Panc1 (cell line): ENCODE measurements at regions not wholly inside any gene's neighbourhood (a gene's known extent, or its start where the extent isn't known, plus 50 kb on each side); places are given as distances from the start of the nearest gene placed in this dataset.

Experiments used
- ATAC-seq: fragments of 200-7000 bp; cut with Tn5 transposase; 2 replicates; pipeline ENCODE4 v1.9.1; 2020; ENCODE audit warnings: mild to moderate bottlenecking, moderate library complexity
- BruUV-seq: library from RNA; stranded (reverse); fragments of 400-500 nt; replicated peaks from 2 replicates; lab custom pipeline; 2021; lab: Mats Ljungman, UMichigan
- CTCF ChIA-PET: fragments of 300-600 bp; sonication (Branson Sonifier 250); formaldehyde crosslinking; loops from one replicate; lab custom pipeline; 2022; ENCODE audit warnings: antibody characterized with exemption; lab: Charles Lee
- POLR2A ChIA-PET: fragments of 300-600 bp; sonication (Branson Sonifier 250); formaldehyde crosslinking; loops from one replicate; lab custom pipeline; 2022; ENCODE audit warnings: antibody characterized with exemption; lab: Charles Lee
- DNase-seq: peaks from one replicate; pipeline ENCODE4 v3.0.0-alpha.2; 2010; ENCODE audit warnings: low read depth, low spot score
- H3K27ac ChIP-seq: 2 replicates; pipeline ENCODE4 v1.5.1; 2011; ENCODE audit warnings: mild to moderate bottlenecking, low read length, inconsistent platforms
- H3K27me3 ChIP-seq: fragments of 200-500 bp; sonication (Bioruptor generic); 2 replicates; pipeline ENCODE4 v1.6.0; 2014; ENCODE audit warnings: low read length, inconsistent platforms; ENCODE audit not compliant: control insufficient read depth, insufficient read depth
- H3K36me3 ChIP-seq: fragments of 200-500 bp; sonication (Bioruptor generic); 2 replicates; pipeline ENCODE4 v1.5.1; 2014; ENCODE audit warnings: inconsistent platforms, mild to moderate bottlenecking, low read length, moderate library complexity; ENCODE audit not compliant: control insufficient read depth, insufficient read depth
- H3K4me1 ChIP-seq: 2 replicates; pipeline ENCODE4 v1.5.1; 2011; ENCODE audit warnings: inconsistent platforms, mild to moderate bottlenecking, low read length, moderate library complexity; ENCODE audit not compliant: control insufficient read depth, insufficient read depth
- H3K4me3 ChIP-seq, 2 experiments: 2 replicates each; pipeline ENCODE4 v1.5.1; 2011 to 2012; ENCODE audit warnings: low read depth in 2 of 2, low read length in 2 of 2, mild to moderate bottlenecking in 2 of 2, inconsistent platforms in 1 of 2, moderate library complexity in 1 of 2
- H3K9me3 ChIP-seq: fragments of 200-500 bp; sonication (Bioruptor generic); 2 replicates; pipeline ENCODE4 v1.5.1; 2014; ENCODE audit warnings: low read depth, mild to moderate bottlenecking, inconsistent platforms, low read length, moderate library complexity; ENCODE audit not compliant: control insufficient read depth, insufficient read depth
- POLR2AphosphoS5 ChIP-seq: IDR thresholded peaks from 2 replicates; pipeline ENCODE4 v1.6.1; 2012; ENCODE audit warnings: mild to moderate bottlenecking, low read depth, low read length, moderate library complexity
- SIN3A ChIP-seq: IDR thresholded peaks from 2 replicates; pipeline ENCODE4 v1.6.1; 2012; ENCODE audit warnings: low read depth, mild to moderate bottlenecking, low read length, moderate library complexity, borderline replicate concordance; ENCODE audit not compliant: insufficient read depth
- TCF7L2 ChIP-seq: IDR thresholded peaks from 2 replicates; pipeline ENCODE4 v1.6.1; 2011; ENCODE audit warnings: mild to moderate bottlenecking, low read depth, low read length, inconsistent platforms
- in situ Hi-C: cut with HindIII; loops from 2 replicates; pipeline ENCODE4 v1.10.0; 2016; ENCODE audit warnings: low sequenced_read_pairs, low pct_unique_long_range_greater_than_20kb
- intact Hi-C: fragments of 100-400 bp; cut with micrococcal nuclease; formaldehyde crosslinking; loops from one replicate; pipeline ENCODE4 v1.10.0; 2022; ENCODE audit not compliant: unreplicated experiment
- TF ChIP-seq, protein P1 (sequence below): fragments of 450-650 bp; IDR thresholded peaks from 2 replicates; pipeline ENCODE4 v1.5.1; 2017; ENCODE audit warnings: mild to moderate bottlenecking
- TF ChIP-seq, protein P2 (sequence below), 2 experiments: IDR thresholded peaks; 2 replicates each; pipeline ENCODE4 v1.6.1; 2011 to 2012; ENCODE audit warnings: low read depth in 2 of 2, control low read depth in 1 of 2, low read length in 1 of 2, mild to moderate bottlenecking in 1 of 2, moderate library complexity in 1 of 2; ENCODE audit not compliant: insufficient read depth in 1 of 2

DNA sequence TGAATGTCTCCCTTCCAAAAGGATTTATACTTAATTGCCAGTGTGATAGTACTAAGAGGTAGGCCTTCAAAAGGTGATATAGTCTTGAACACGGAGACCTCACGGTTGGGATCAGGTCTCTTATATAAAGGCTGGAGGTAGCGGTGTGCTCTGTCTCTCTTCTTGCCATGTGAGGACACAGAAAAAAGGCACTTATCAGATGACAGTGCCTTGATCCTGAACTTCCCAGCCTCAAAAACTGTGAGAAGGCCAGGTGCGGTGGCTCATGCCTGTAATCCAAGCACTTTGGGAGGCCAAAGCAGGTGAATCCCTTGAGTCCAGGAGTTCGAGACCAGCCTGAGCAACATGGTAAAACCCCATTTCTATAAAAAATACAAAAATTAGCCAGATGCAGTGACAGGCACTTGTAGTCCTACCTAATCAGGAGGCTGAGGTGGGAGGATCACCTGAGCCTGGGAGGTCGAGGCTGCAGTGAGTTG is 108.9 kb upstream of the TOP3B start:
- Histone ChIP-seq H3K9me3 (no peaks in the 10 kb centered on the region), H3K27me3 (peaks cover 2% of the 10 kb centered on the region), H3K4me1 (no peaks in the 10 kb centered on the region), H3K27ac (no peak overlapping the region), H3K36me3 (no peaks in the 10 kb centered on the region), H3K4me3 (no peak overlapping the region)
- TF ChIP-seq POLR2AphosphoS5 (no peak), SIN3A (no peak), TCF7L2 (no peak)
- TF ChIP-seq, protein P1, sequence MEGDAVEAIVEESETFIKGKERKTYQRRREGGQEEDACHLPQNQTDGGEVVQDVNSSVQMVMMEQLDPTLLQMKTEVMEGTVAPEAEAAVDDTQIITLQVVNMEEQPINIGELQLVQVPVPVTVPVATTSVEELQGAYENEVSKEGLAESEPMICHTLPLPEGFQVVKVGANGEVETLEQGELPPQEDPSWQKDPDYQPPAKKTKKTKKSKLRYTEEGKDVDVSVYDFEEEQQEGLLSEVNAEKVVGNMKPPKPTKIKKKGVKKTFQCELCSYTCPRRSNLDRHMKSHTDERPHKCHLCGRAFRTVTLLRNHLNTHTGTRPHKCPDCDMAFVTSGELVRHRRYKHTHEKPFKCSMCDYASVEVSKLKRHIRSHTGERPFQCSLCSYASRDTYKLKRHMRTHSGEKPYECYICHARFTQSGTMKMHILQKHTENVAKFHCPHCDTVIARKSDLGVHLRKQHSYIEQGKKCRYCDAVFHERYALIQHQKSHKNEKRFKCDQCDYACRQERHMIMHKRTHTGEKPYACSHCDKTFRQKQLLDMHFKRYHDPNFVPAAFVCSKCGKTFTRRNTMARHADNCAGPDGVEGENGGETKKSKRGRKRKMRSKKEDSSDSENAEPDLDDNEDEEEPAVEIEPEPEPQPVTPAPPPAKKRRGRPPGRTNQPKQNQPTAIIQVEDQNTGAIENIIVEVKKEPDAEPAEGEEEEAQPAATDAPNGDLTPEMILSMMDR, result no peak
- TF ChIP-seq, protein P2, sequence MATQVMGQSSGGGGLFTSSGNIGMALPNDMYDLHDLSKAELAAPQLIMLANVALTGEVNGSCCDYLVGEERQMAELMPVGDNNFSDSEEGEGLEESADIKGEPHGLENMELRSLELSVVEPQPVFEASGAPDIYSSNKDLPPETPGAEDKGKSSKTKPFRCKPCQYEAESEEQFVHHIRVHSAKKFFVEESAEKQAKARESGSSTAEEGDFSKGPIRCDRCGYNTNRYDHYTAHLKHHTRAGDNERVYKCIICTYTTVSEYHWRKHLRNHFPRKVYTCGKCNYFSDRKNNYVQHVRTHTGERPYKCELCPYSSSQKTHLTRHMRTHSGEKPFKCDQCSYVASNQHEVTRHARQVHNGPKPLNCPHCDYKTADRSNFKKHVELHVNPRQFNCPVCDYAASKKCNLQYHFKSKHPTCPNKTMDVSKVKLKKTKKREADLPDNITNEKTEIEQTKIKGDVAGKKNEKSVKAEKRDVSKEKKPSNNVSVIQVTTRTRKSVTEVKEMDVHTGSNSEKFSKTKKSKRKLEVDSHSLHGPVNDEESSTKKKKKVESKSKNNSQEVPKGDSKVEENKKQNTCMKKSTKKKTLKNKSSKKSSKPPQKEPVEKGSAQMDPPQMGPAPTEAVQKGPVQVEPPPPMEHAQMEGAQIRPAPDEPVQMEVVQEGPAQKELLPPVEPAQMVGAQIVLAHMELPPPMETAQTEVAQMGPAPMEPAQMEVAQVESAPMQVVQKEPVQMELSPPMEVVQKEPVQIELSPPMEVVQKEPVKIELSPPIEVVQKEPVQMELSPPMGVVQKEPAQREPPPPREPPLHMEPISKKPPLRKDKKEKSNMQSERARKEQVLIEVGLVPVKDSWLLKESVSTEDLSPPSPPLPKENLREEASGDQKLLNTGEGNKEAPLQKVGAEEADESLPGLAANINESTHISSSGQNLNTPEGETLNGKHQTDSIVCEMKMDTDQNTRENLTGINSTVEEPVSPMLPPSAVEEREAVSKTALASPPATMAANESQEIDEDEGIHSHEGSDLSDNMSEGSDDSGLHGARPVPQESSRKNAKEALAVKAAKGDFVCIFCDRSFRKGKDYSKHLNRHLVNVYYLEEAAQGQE (IDR thresholded peaks at IDR 0.05; ENCODE audit: insufficient read depth in 1 of 2, low read depth in 2 of 2, low read length in 1 of 2), result no peak
- no peak for ATAC-seq
- POLR2A ChIA-PET, result no interaction called here
- no peak for DNase-seq
- CTCF ChIA-PET, result no interaction called here
- intact Hi-C loops (no loop called here), in situ Hi-C loops (no loop called here)
- no TSS peak for BruUV-seq

DNA sequence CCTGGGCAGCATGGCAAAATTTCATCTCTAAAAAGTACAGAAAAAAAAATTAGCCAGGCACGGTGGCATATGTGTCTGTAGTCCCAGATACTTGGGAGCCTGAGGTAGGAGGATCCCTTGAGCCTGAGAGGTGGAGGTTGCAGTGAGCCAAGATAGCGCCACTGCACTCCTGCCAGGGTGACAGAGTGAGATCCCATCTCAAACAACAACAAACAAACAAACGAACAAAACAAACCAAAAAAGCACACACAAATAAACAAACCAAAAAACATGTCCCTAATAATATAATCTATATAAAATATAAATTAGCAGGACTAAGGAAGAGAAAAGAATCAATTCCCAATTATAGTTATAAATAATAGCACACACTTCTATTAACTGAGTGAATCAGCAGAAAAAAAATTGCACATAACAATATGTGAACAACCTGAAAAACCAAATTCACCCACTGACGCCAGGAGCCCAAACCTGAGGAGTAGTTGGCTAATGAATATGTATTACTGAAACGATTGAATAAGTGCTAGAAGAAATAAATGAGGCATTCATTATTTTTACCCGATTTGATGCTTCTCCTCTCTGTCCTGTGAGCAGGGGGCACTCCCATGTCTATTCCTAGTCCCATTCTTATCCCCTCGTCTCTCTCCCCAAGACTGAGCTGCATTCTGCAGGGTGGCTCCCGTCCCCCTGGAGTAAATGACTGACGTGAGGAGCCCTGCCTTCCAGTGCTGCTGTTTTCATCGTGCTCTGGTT is 108.2 kb upstream of the TOP3B start:
- H3K4me3 ChIP-seq, result no peak overlapping the region
- ATAC-seq (no peak), DNase-seq (no peak)
- no peaks in the 10 kb centered on the region for H3K36me3 ChIP-seq
- H3K9me3 ChIP-seq, result no peaks in the 10 kb centered on the region
- CTCF ChIA-PET, result no interaction called here
- intact Hi-C loops (no loop called here), in situ Hi-C loops (no loop called here)
- H3K4me1 ChIP-seq, result no peaks in the 10 kb centered on the region
- peaks cover 2% of the 10 kb centered on the region for H3K27me3 ChIP-seq
- POLR2A ChIA-PET, result no interaction called here
- BruUV-seq, result no TSS peak
- TF ChIP-seq TCF7L2 (no peak), POLR2AphosphoS5 (no peak), SIN3A (no peak)
- TF ChIP-seq, protein P2 (IDR thresholded peaks at IDR 0.05; ENCODE audit: insufficient read depth in 1 of 2, low read depth in 2 of 2, low read length in 1 of 2), result no peak
- TF ChIP-seq, protein P1, result no peak
- no peak overlapping the region for H3K27ac ChIP-seq
